Vagina (tissue), 2 donors: ENCODE measurements at regions not wholly inside any gene's neighbourhood (a gene's known extent, or its start where the extent isn't known, plus 50 kb on each side); places are given as distances from the start of the nearest gene placed in this dataset.
"Not testable (repeated sequence)": the region's sequence is repeated elsewhere in the genome, so short reads cannot be mapped to it uniquely, and the experiment has no call there.

ENCODE experiments used
- DNase-seq, 2 donors: peaks; one replicate each; pipeline ENCODE4 v3.0.0-alpha.2; 2017; ENCODE audit errors: extremely low spot score in 2 of 2
- H3K27ac ChIP-seq: fragments of 200-600 bp; sonication (generic); one replicate; pipeline ENCODE4 v1.5.1; 2019
- H3K27me3 ChIP-seq: fragments of 200-600 bp; sonication (generic); one replicate; pipeline ENCODE4 v1.5.1; 2019
- H3K36me3 ChIP-seq, 2 donors: fragments of 200-600 bp; sonication (generic); one replicate each; pipeline ENCODE4 v1.5.1; 2017 to 2019
- H3K4me1 ChIP-seq: fragments of 200-600 bp; sonication (generic); one replicate; pipeline ENCODE4 v1.5.1; 2019
- H3K4me3 ChIP-seq, 2 donors: fragments of 200-600 bp; sonication (generic); 1 replicate in 1 of 2; 2 replicates in 1 of 2; pipeline ENCODE4 v1.5.1; 2016 to 2019
- H3K9me3 ChIP-seq: fragments of 200-600 bp; sonication (generic); one replicate; pipeline ENCODE4 v1.5.1; 2019
- CTCF ChIP-seq, 3 experiments: fragments of 450-650 bp in 2 of 3; fragments of 200-600 bp in 1 of 3; sonication (generic) in 1 of 3; IDR thresholded peaks; one replicate each; pipeline ENCODE4 v1.5.1; 2017 to 2019; ENCODE audit warnings: antibody characterized with exemption in 3 of 3, mild to moderate bottlenecking in 2 of 3, moderate library complexity in 2 of 3
- POLR2A ChIP-seq, 2 donors: fragments of 450-650 bp; IDR thresholded peaks; one replicate each; pipeline ENCODE4 v1.6.1; 2017; ENCODE audit warnings: antibody characterized with exemption in 2 of 2, mild to moderate bottlenecking in 2 of 2, moderate library complexity in 2 of 2
- POLR2AphosphoS5 ChIP-seq, 2 donors: sonication (generic); formaldehyde crosslinking; IDR thresholded peaks; one replicate each; pipeline ENCODE4 v1.9.0; 2017; ENCODE audit warnings: antibody characterized with exemption in 2 of 2, mild to moderate bottlenecking in 2 of 2, low read depth in 1 of 2; ENCODE audit not compliant: insufficient read depth in 1 of 2
- intact Hi-C: fragments of 100-400 bp; cut with DNase I; formaldehyde crosslinking; loops from one replicate; pipeline ENCODE4 v1.15.1; 2023

DNA sequence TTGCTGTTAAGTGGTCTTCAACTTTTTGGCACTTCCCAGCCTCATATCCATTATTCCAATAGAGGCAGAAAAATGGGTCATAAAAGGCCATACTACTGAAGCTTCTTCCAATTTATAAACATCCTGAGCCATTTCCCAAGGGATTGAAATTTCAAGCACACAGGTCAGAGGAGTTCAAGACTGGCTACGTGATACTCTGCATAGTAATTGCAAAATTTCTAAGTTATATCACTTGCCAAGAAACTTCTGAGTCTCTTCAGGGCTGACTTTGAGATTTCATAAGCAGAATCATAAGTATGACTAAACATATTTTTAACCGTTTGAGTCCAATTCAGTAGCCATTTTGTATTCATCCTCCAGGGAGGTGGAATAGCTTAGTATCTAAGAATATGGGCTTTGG lies 75.6 kb upstream of the RXFP1 start:
- Histone ChIP-seq H3K9me3 (no peaks in the 10 kb centered on the region), H3K4me3 (no peak overlapping the region), H3K4me1 (no peaks in the 10 kb centered on the region), H3K27me3 (no peaks in the 10 kb centered on the region), H3K36me3 (no peaks in the 10 kb centered on the region), H3K27ac (no peak overlapping the region)
- DNase-seq: no peak
- intact Hi-C loops: no loop called here
- TF ChIP-seq POLR2AphosphoS5 (IDR thresholded peaks at IDR 0.05; ENCODE audit: insufficient read depth in 1 of 2, low read depth in 1 of 2) (no peak), POLR2A (IDR thresholded peaks at IDR 0.05) (no peak)

DNA sequence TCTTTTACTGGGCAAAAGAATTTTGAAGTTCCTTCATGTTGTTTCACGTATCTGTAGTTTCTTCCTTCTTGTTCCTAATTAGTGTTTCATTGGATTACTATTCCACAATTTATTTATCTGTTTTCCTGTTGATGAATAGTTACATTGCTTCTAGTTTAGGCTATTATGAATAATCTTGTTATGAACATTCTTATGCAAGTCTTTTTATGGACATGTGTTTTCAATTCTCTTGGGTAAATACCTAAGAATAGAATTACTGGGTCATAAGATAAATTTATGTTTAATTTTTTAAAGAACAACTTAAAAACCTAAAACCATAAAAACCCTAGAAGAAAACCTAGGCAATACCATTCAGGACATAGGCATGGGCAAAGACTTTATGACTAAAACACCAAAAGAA lies 70.9 kb upstream of the RXFP1 start:
- TF ChIP-seq CTCF (IDR thresholded peaks at IDR 0.05) (no peak), POLR2A (IDR thresholded peaks at IDR 0.05) (no peak), POLR2AphosphoS5 (IDR thresholded peaks at IDR 0.05; ENCODE audit: insufficient read depth in 1 of 2, low read depth in 1 of 2) (no peak)
- H3K36me3 ChIP-seq: no peaks in the 10 kb centered on the region
- no peak overlapping the region for H3K27ac ChIP-seq
- H3K27me3 ChIP-seq: no peaks in the 10 kb centered on the region
- no peak for DNase-seq
- H3K4me3 ChIP-seq: no peak overlapping the region
- intact Hi-C loops: no loop called here
- no peaks in the 10 kb centered on the region for H3K9me3 ChIP-seq
- H3K4me1 ChIP-seq: no peaks in the 10 kb centered on the region

GRCh38 chr4:158452116-158452515 lies 69.6 kb upstream of the RXFP1 start:
- H3K27me3 ChIP-seq, DNase-seq, intact Hi-C loops, H3K9me3 ChIP-seq, H3K27ac ChIP-seq, H3K4me3 ChIP-seq, H3K4me1 ChIP-seq, H3K36me3 ChIP-seq: not testable (repeated sequence)

- Histone ChIP-seq H3K36me3 (no peaks in the 10 kb centered on the region), H3K27ac (no peak overlapping the region), H3K4me1 (no peaks in the 10 kb centered on the region), H3K4me3 (no peak overlapping the region), H3K27me3 (no peaks in the 10 kb centered on the region), H3K9me3 (no peaks in the 10 kb centered on the region)
- intact Hi-C loops: no loop called here
- TF ChIP-seq CTCF (IDR thresholded peaks at IDR 0.05): no peak
- no peak for TF ChIP-seq POLR2A (IDR thresholded peaks at IDR 0.05)
- no peak for TF ChIP-seq POLR2AphosphoS5 (IDR thresholded peaks at IDR 0.05; ENCODE audit: insufficient read depth in 1 of 2, low read depth in 1 of 2)
- no peak for DNase-seq
Observed at GRCh38 chr4:158458271-158458895, 63.3 kb upstream of the RXFP1 start.

- Histone ChIP-seq H3K4me3 (no peak overlapping the region), H3K36me3 (no peaks in the 10 kb centered on the region), H3K27ac (no peak overlapping the region), H3K9me3 (no peaks in the 10 kb centered on the region), H3K4me1 (no peaks in the 10 kb centered on the region), H3K27me3 (no peaks in the 10 kb centered on the region)
- DNase-seq: no peak
- intact Hi-C loops: no loop called here
- TF ChIP-seq CTCF (IDR thresholded peaks at IDR 0.05) (no peak), POLR2A (IDR thresholded peaks at IDR 0.05) (no peak), POLR2AphosphoS5 (IDR thresholded peaks at IDR 0.05; ENCODE audit: insufficient read depth in 1 of 2, low read depth in 1 of 2) (no peak)
Observed at GRCh38 chr4:158459085-158459820, 62.4 kb upstream of the RXFP1 start.

DNA sequence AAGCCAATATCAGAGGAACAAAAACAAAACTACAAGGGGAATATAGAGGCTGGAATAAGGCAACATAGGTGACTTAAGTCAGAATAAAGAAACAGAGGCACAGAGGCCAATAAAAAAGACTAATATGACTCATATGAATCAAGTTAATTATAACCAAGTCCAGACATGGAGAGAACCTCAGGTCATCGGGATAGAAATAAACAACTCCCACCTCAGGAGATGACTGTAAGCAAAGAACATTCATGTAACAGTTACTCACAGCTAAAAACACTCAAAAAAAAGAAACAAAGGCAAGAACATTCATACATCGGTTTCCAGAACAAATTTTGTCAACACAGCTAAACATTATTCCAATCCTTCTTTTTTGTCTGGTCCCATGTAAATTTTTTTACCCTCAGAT lies 60.3 kb upstream of the RXFP1 start:
- intact Hi-C loops: no loop called here
- Histone ChIP-seq H3K9me3 (no peaks in the 10 kb centered on the region), H3K36me3 (no peaks in the 10 kb centered on the region), H3K27me3 (no peaks in the 10 kb centered on the region), H3K4me1 (no peaks in the 10 kb centered on the region), H3K27ac (no peak overlapping the region), H3K4me3 (no peak overlapping the region)
- TF ChIP-seq POLR2A (IDR thresholded peaks at IDR 0.05) (no peak), CTCF (IDR thresholded peaks at IDR 0.05) (no peak), POLR2AphosphoS5 (IDR thresholded peaks at IDR 0.05; ENCODE audit: insufficient read depth in 1 of 2, low read depth in 1 of 2) (no peak)
- no peak for DNase-seq
